HepG2 (cell line): ENCODE measurements at regions not wholly inside any gene's neighbourhood (a gene's known extent, or its start where the extent isn't known, plus 50 kb on each side); places are given as distances from the start of the nearest gene placed in this dataset.

Experiments
- ATAC-seq: fragments of 200-7000 bp; cut with Tn5 transposase; 3 replicates; pipeline ENCODE4 v1.9.1; 2020; ENCODE audit warnings: mild to moderate bottlenecking, moderate library complexity
- BruUV-seq: library from RNA; stranded (reverse); fragments of 400-500 nt; replicated peaks from 2 replicates; lab custom pipeline; 2021; lab: Mats Ljungman, UMichigan
- CTCF ChIA-PET: fragments of 300-600 bp; formaldehyde crosslinking; extraction: SDS; loops from one replicate; lab custom pipeline; 2021; ENCODE audit warnings: low total read pairs, inconsistent platforms, low intra/inter-chr PET ratio; lab: Yijun Ruan, JAX
- POLR2A ChIA-PET: fragments of 350-600 bp; sonication (Branson Sonifier 250); formaldehyde crosslinking; loops from one replicate; lab custom pipeline; 2020; ENCODE audit warnings: antibody characterized with exemption, inconsistent platforms; lab: Yijun Ruan, JAX
- DNase-seq: peaks from one replicate; pipeline ENCODE4 v3.0.0-alpha.2; 2015; ENCODE audit warnings: low spot score
- FAIRE-seq: peaks from 3 replicates; lab custom pipeline; 2011; peaks lifted over from hg19 to GRCh38; lab: Jason Lieb, UNC
- H2AFZ ChIP-seq: one replicate; pipeline ENCODE4 v1.6.1; 2011; ENCODE audit warnings: low read length, inconsistent platforms
- H3K27ac ChIP-seq: fragments of 300-600 bp; 3 replicates; pipeline ENCODE4 v1.8.0; 2011; ENCODE audit warnings: mixed run types, mild to moderate bottlenecking, mixed read lengths, low read length, inconsistent platforms; ENCODE audit not compliant: insufficient read depth; ENCODE audit errors: extremely low read length
- H3K27me3 ChIP-seq, 2 experiments: fragments of 200-600 bp in 1 of 2; 2 replicates in 1 of 2; 3 replicates in 1 of 2; pipeline versions ENCODE4 v1.6.0 to v1.8.0; 2011; ENCODE audit warnings: low read length in 2 of 2, mild to moderate bottlenecking in 2 of 2, moderate library complexity in 2 of 2, inconsistent platforms in 1 of 2; ENCODE audit not compliant: insufficient read depth in 2 of 2, control insufficient read depth in 1 of 2
- H3K36me3 ChIP-seq, 2 experiments: fragments of 200-600 bp in 1 of 2; replicated peaks in 1 of 2; 2 replicates in 1 of 2; 3 replicates in 1 of 2; pipeline versions ENCODE4 v1.5.1 to v1.8.0; 2011; ENCODE audit warnings: low read length in 2 of 2, inconsistent platforms in 1 of 2; ENCODE audit not compliant: insufficient read depth in 2 of 2, control insufficient read depth in 1 of 2
- H3K4me1 ChIP-seq: 2 replicates; pipeline ENCODE4 v1.5.1; 2012; ENCODE audit warnings: low read length, inconsistent platforms; ENCODE audit not compliant: insufficient read depth
- H3K4me2 ChIP-seq: 2 replicates; pipeline ENCODE4 v1.6.0; 2011; ENCODE audit warnings: low read depth, low read length, inconsistent platforms
- H3K4me3 ChIP-seq, 3 experiments: fragments of 200-600 bp in 1 of 3; sonication (generic), shearing (Covaris generic) in 1 of 3; replicated peaks in 1 of 3; 2 replicates each; pipeline ENCODE4 v1.5.1; 2011 to 2016; ENCODE audit warnings: low read length in 3 of 3, inconsistent platforms in 2 of 3, low read depth in 2 of 3, mild to moderate bottlenecking in 2 of 3, control low read depth in 1 of 3, mixed read lengths in 1 of 3; ENCODE audit not compliant: insufficient read depth in 1 of 3
- H3K79me2 ChIP-seq: one replicate; pipeline ENCODE4 v1.6.1; 2011; ENCODE audit warnings: low read length, inconsistent platforms; ENCODE audit not compliant: insufficient read depth
- H3K9ac ChIP-seq: 2 replicates; pipeline ENCODE4 v1.6.0; 2011; ENCODE audit warnings: mild to moderate bottlenecking, low read depth, low read length, inconsistent platforms; ENCODE audit not compliant: insufficient read depth
- H3K9me3 ChIP-seq: 2 replicates; pipeline ENCODE4 v1.5.1; 2012; ENCODE audit warnings: mild to moderate bottlenecking, low read length
- H4K20me1 ChIP-seq: 2 replicates; pipeline ENCODE4 v1.6.0; 2011; ENCODE audit warnings: inconsistent platforms, mild to moderate bottlenecking, low read length, moderate library complexity; ENCODE audit not compliant: insufficient read depth
- HOMEZ ChIP-seq: IDR thresholded peaks from 2 replicates; pipeline ENCODE4 v1.6.1; 2016; ENCODE audit warnings: low read depth
- MIER3 ChIP-seq: IDR thresholded peaks from 2 replicates; pipeline ENCODE4 v1.6.1; 2016; ENCODE audit warnings: missing compliant biosample characterization, borderline replicate concordance
- NR1H2 ChIP-seq: sonication (generic); formaldehyde crosslinking; IDR thresholded peaks from 2 replicates; pipeline ENCODE4 v1.8.1; 2022; ENCODE audit warnings: low read depth, missing genetic modification reagents, borderline replicate concordance
- SOX6 ChIP-seq, 2 experiments: fragments of 450-650 bp in 1 of 2; sonication (generic) in 1 of 2; formaldehyde crosslinking in 1 of 2; IDR thresholded peaks; 2 replicates each; pipeline versions ENCODE4 v1.4.0 to v1.6.1; 2017 to 2020; ENCODE audit warnings: antibody characterized with exemption in 1 of 2, mild to moderate bottlenecking in 1 of 2, missing genetic modification reagents in 1 of 2
- ZHX2 ChIP-seq, 2 experiments: sonication (generic) in 1 of 2; formaldehyde crosslinking in 1 of 2; IDR thresholded peaks; 2 replicates each; pipeline versions ENCODE4 v1.6.1 to v1.9.0; 2014 to 2022; ENCODE audit warnings: antibody characterized with exemption in 1 of 2, borderline replicate concordance in 1 of 2, inconsistent platforms in 1 of 2, low read depth in 1 of 2, missing genetic modification reagents in 1 of 2
- ZNF563 ChIP-seq: sonication (generic); formaldehyde crosslinking; IDR thresholded peaks from 2 replicates; pipeline ENCODE4 v1.8.0; 2022; ENCODE audit warnings: mild to moderate bottlenecking, moderate library complexity, missing genetic modification reagents
- ZNF768 ChIP-seq: sonication (generic); formaldehyde crosslinking; IDR thresholded peaks from 2 replicates; pipeline ENCODE4 v1.4.0; 2020; ENCODE audit warnings: missing genetic modification reagents
- ZSCAN5A ChIP-seq: sonication (generic); formaldehyde crosslinking; IDR thresholded peaks from 2 replicates; pipeline ENCODE4 v1.8.0; 2022; ENCODE audit warnings: mild to moderate bottlenecking, missing genetic modification reagents, borderline replicate concordance
- WGBS: methylation state at CpG from one replicate; pipeline ENCODE4 v1.1.6; 2017; ENCODE audit warnings: low lambda C conversion rate; 5-methylcytosine and 5-hydroxymethylcytosine counted together
- in situ Hi-C: cut with HindIII; loops from 2 replicates; pipeline ENCODE4 v1.10.0; 2017; ENCODE audit warnings: low pct_unique_long_range_greater_than_20kb; ENCODE audit not compliant: extremely low pct_ligation_motif_present
- intact Hi-C: fragments of 100-400 bp; cut with micrococcal nuclease; formaldehyde crosslinking; loops from one replicate; pipeline ENCODE4 v1.10.0; 2022; ENCODE audit not compliant: unreplicated experiment

GRCh38 chr2:145095641-145096435 is 575.9 kb upstream of the ZEB2 start:
- in situ Hi-C loops (no loop called here), intact Hi-C loops (no loop called here)
- Histone ChIP-seq H3K27ac (no peak overlapping the region), H3K36me3 (no peaks in the 10 kb centered on the region), H3K27me3 (no peaks in the 10 kb centered on the region), H2AFZ (no peak overlapping the region), H3K4me3 (no peak overlapping the region), H3K4me2 (no peak overlapping the region), H4K20me1 (no peaks in the 10 kb centered on the region), H3K9ac (no peak overlapping the region), H3K79me2 (no peaks in the 10 kb centered on the region), H3K4me1 (no peaks in the 10 kb centered on the region), H3K9me3 (no peaks in the 10 kb centered on the region)
- no peak for TF ChIP-seq ZNF563 (CRISPR knock-in tag)
- no peak for TF ChIP-seq ZHX2 (IDR thresholded peaks at IDR 0.05; ENCODE audit: low read depth)
- TF ChIP-seq ZHX2 (CRISPR knock-in tag; IDR thresholded peaks at IDR 0.05; ENCODE audit: borderline replicate concordance): no peak
- TF ChIP-seq ZSCAN5A (CRISPR knock-in tag): no peak
- no peak for TF ChIP-seq MIER3 (CRISPR knock-in tag)
- TF ChIP-seq SOX6 (IDR thresholded peaks at IDR 0.05): no peak
- TF ChIP-seq SOX6 (CRISPR knock-in tag; IDR thresholded peaks at IDR 0.05): no peak
- no peak for TF ChIP-seq NR1H2 (CRISPR knock-in tag)
- no peak for TF ChIP-seq ZNF768
- no peak for TF ChIP-seq HOMEZ (CRISPR knock-in tag)
- under 1% methylated on average over 3 of the region's 3 CpGs for WGBS
- BruUV-seq: no TSS peak
- DNase-seq (no peak), FAIRE-seq (no peak), ATAC-seq (no peak)
- ChIA-PET CTCF (no interaction called here), POLR2A (no interaction called here)
